CD14-positive monocyte (primary cell): ENCODE measurements at regions not wholly inside any gene's neighbourhood (a gene's known extent, or its start where the extent isn't known, plus 50 kb on each side); places are given as distances from the start of the nearest gene placed in this dataset.

Source experiments
- DNase-seq, 3 donors: peaks; one replicate each; pipeline ENCODE4 v3.0.0-alpha.2; 2011 to 2022
- H2AFZ ChIP-seq: 2 replicates; pipeline ENCODE4 v1.6.0; 2012; ENCODE audit warnings: mild to moderate bottlenecking, low read depth, low read length, inconsistent platforms; ENCODE audit not compliant: insufficient read depth, poor library complexity, severe bottlenecking
- H3K27ac ChIP-seq, 2 donors: 1 replicate in 1 of 2; 2 replicates in 1 of 2; pipeline ENCODE4 v1.5.1; 2012 to 2013; ENCODE audit warnings: low read length in 2 of 2, control low read depth in 1 of 2, inconsistent platforms in 1 of 2, low read depth in 1 of 2, mild to moderate bottlenecking in 1 of 2
- H3K27me3 ChIP-seq, 2 donors: one replicate each; pipeline versions ENCODE4 v1.6.0 to v1.6.1; 2011 to 2013; ENCODE audit warnings: low read length in 2 of 2; ENCODE audit not compliant: control insufficient read depth in 2 of 2, insufficient read depth in 2 of 2
- H3K36me3 ChIP-seq, 2 donors: replicated peaks in 1 of 2; 1 replicate in 1 of 2; 2 replicates in 1 of 2; pipeline versions ENCODE4 v1.5.1 to v1.6.1; 2012 to 2013; ENCODE audit warnings: low read length in 2 of 2, control low read depth in 1 of 2, inconsistent platforms in 1 of 2, mild to moderate bottlenecking in 1 of 2; ENCODE audit not compliant: insufficient read depth in 2 of 2, control insufficient read depth in 1 of 2
- H3K4me1 ChIP-seq, 2 donors: 1 replicate in 1 of 2; 2 replicates in 1 of 2; pipeline versions ENCODE4 v1.5.1 to v1.6.1; 2012 to 2013; ENCODE audit warnings: low read length in 2 of 2, control low read depth in 1 of 2, inconsistent platforms in 1 of 2, mild to moderate bottlenecking in 1 of 2, moderate library complexity in 1 of 2; ENCODE audit not compliant: insufficient read depth in 2 of 2, control insufficient read depth in 1 of 2
- H3K4me2 ChIP-seq: replicated peaks from 2 replicates; pipeline ENCODE3; 2012; ENCODE audit warnings: low read length, moderate library complexity, mild to moderate bottlenecking; ENCODE audit not compliant: poor library complexity, severe bottlenecking; ENCODE audit errors: extremely low read depth
- H3K4me3 ChIP-seq, 3 experiments: fragments of 200-600 bp in 1 of 3; sonication (generic) in 1 of 3; replicated peaks in 1 of 3; 1 replicate in 2 of 3; 2 replicates in 1 of 3; pipeline ENCODE4 v1.5.1; 2011 to 2013; ENCODE audit warnings: low read length in 3 of 3, mild to moderate bottlenecking in 3 of 3, control low read depth in 2 of 3, low read depth in 2 of 3, inconsistent platforms in 1 of 3, moderate library complexity in 1 of 3
- H3K79me2 ChIP-seq: 2 replicates; pipeline ENCODE4 v1.6.0; 2012; ENCODE audit warnings: mild to moderate bottlenecking, control low read depth, inconsistent platforms, low read length, moderate library complexity; ENCODE audit not compliant: insufficient read depth
- H3K9ac ChIP-seq: 2 replicates; pipeline ENCODE4 v1.6.0; 2017; ENCODE audit warnings: low read length, mild to moderate bottlenecking; ENCODE audit not compliant: insufficient read depth, poor library complexity, severe bottlenecking
- H3K9me3 ChIP-seq, 2 donors: replicated peaks in 1 of 2; 1 replicate in 1 of 2; 2 replicates in 1 of 2; pipeline versions ENCODE4 v1.5.1 to v1.6.1; 2012 to 2013; ENCODE audit warnings: low read length in 2 of 2, control low read depth in 1 of 2; ENCODE audit not compliant: control insufficient read depth in 1 of 2, insufficient read depth in 1 of 2
- H4K20me1 ChIP-seq: 2 replicates; pipeline ENCODE4 v1.6.0; 2012; ENCODE audit warnings: mild to moderate bottlenecking, low read length, control low read depth, moderate library complexity; ENCODE audit not compliant: insufficient read depth
- H3K27ac Mint-ChIP-seq, 7 donors: one replicate each; pipeline ENCODE4 v1.8.0; 2020; ENCODE audit warnings: mild to moderate bottlenecking in 7 of 7, mixed read lengths in 7 of 7, moderate library complexity in 6 of 7, inconsistent platforms in 2 of 7
- H3K27me3 Mint-ChIP-seq, 3 donors: one replicate each; pipeline ENCODE4 v1.8.0; 2021 to 2022; ENCODE audit warnings: low read depth in 3 of 3, mild to moderate bottlenecking in 3 of 3, mixed read lengths in 3 of 3, moderate library complexity in 3 of 3, inconsistent platforms in 1 of 3
- H3K36me3 Mint-ChIP-seq, 2 donors: one replicate each; pipeline ENCODE4 v1.8.0; 2020; ENCODE audit warnings: mixed read lengths in 2 of 2, inconsistent platforms in 1 of 2, mild to moderate bottlenecking in 1 of 2
- H3K4me1 Mint-ChIP-seq: one replicate; pipeline ENCODE4 v1.8.0; 2020; ENCODE audit warnings: mild to moderate bottlenecking, mixed read lengths
- H3K4me3 Mint-ChIP-seq, 2 donors: one replicate each; pipeline ENCODE4 v1.8.0; 2020; ENCODE audit warnings: mild to moderate bottlenecking in 2 of 2, mixed read lengths in 2 of 2, moderate library complexity in 1 of 2
- H3K9me3 Mint-ChIP-seq, 7 donors: one replicate each; pipeline ENCODE4 v1.8.0; 2020 to 2022; ENCODE audit warnings: mixed read lengths in 7 of 7, mild to moderate bottlenecking in 6 of 7, moderate library complexity in 6 of 7, inconsistent platforms in 2 of 7
- WGBS: methylation state at CpG from one replicate; pipeline ENCODE4 v1.1.5; 2013; ENCODE audit warnings: missing lambda C conversion rate; ENCODE audit not compliant: insufficient coverage; 5-methylcytosine and 5-hydroxymethylcytosine counted together
- intact Hi-C, 2 donors: fragments of 100-400 bp; cut with micrococcal nuclease; formaldehyde crosslinking; loops; one replicate each; pipeline versions ENCODE4 v1.15.0 to v1.15.1; 2023
- TF ChIP-seq, protein P1 (sequence below): fragments of 200-600 bp; IDR thresholded peaks from one replicate; pipeline ENCODE4 v1.8.0; 2022; ENCODE audit warnings: antibody characterized with exemption, mild to moderate bottlenecking

GRCh38 chr15:81686021-81686420 is 312.0 kb upstream of the TMC3 start:
- H3K27me3 ChIP-seq = no peaks in the 10 kb centered on the region
- Mint-ChIP-seq H3K4me3 (no peak overlapping the region), H3K36me3 (no peaks in the 10 kb centered on the region), H3K9me3 (peaks cover 0 to 16% (median 8%) of the 10 kb centered on the region in 7 donors), H3K27me3 (peaks cover 0 to 2% (median 0%) of the 10 kb centered on the region in 3 donors), H3K4me1 (no peaks in the 10 kb centered on the region), H3K27ac (no peak overlapping the region)
- no CpG with 5 or more reads among the region's 4 CpGs for WGBS
- H3K27ac ChIP-seq = no peak overlapping the region
- H3K4me3 ChIP-seq = no peak overlapping the region
- intact Hi-C loops = no loop called here
- peaks cover 3 to 8% of the 10 kb centered on the region in 2 donors for H3K9me3 ChIP-seq
- DNase-seq = no peak
- TF ChIP-seq, protein P1, sequence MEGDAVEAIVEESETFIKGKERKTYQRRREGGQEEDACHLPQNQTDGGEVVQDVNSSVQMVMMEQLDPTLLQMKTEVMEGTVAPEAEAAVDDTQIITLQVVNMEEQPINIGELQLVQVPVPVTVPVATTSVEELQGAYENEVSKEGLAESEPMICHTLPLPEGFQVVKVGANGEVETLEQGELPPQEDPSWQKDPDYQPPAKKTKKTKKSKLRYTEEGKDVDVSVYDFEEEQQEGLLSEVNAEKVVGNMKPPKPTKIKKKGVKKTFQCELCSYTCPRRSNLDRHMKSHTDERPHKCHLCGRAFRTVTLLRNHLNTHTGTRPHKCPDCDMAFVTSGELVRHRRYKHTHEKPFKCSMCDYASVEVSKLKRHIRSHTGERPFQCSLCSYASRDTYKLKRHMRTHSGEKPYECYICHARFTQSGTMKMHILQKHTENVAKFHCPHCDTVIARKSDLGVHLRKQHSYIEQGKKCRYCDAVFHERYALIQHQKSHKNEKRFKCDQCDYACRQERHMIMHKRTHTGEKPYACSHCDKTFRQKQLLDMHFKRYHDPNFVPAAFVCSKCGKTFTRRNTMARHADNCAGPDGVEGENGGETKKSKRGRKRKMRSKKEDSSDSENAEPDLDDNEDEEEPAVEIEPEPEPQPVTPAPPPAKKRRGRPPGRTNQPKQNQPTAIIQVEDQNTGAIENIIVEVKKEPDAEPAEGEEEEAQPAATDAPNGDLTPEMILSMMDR = no peak
- no peak overlapping the region for H3K9ac ChIP-seq
- H3K79me2 ChIP-seq = no peaks in the 10 kb centered on the region
- no peaks in the 10 kb centered on the region for H3K4me1 ChIP-seq
- no peaks in the 10 kb centered on the region for H4K20me1 ChIP-seq
- H3K4me2 ChIP-seq = no peak overlapping the region
- no peak overlapping the region for H2AFZ ChIP-seq
- H3K36me3 ChIP-seq = no peaks in the 10 kb centered on the region

- no peak overlapping the region for H3K4me3 ChIP-seq
- no peaks in the 10 kb centered on the region for H3K79me2 ChIP-seq
- H3K27me3 Mint-ChIP-seq = peaks cover 0 to 2% (median 0%) of the 10 kb centered on the region in 3 donors
- no peak overlapping the region for H3K27ac ChIP-seq
- intact Hi-C loops = no loop called here
- H3K36me3 ChIP-seq = no peaks in the 10 kb centered on the region
- peaks cover under 1 to 17% (median 8%) of the 10 kb centered on the region in 7 donors for H3K9me3 Mint-ChIP-seq
- H3K4me1 ChIP-seq = no peaks in the 10 kb centered on the region
- no peak overlapping the region for H3K9ac ChIP-seq
- H3K4me3 Mint-ChIP-seq = no peak overlapping the region
- H2AFZ ChIP-seq = no peak overlapping the region
- no peak for DNase-seq
- no peak overlapping the region for H3K4me2 ChIP-seq
- no peaks in the 10 kb centered on the region for H3K36me3 Mint-ChIP-seq
- no peaks in the 10 kb centered on the region for H3K4me1 Mint-ChIP-seq
- H4K20me1 ChIP-seq = no peaks in the 10 kb centered on the region
- H3K27ac Mint-ChIP-seq = no peak overlapping the region
- TF ChIP-seq, protein P1 = no peak
- peaks cover 3 to 6% of the 10 kb centered on the region in 2 donors for H3K9me3 ChIP-seq
- no peaks in the 10 kb centered on the region for H3K27me3 ChIP-seq
Observed at GRCh38 chr15:81685237-81685636, 311.2 kb upstream of the TMC3 start.
